NCI-H2196 treated with DMSO at 0.1 percent for 48 hours (cell line): ENCODE measurements at regions not wholly inside any gene's neighbourhood (a gene's known extent, or its start where the extent isn't known, plus 50 kb on each side); places are given as distances from the start of the nearest gene placed in this dataset.

Experiments used
- DNase-seq: peaks from one replicate; lab custom pipeline; 2025; ENCODE audit not compliant: unreplicated experiment; lab: John Stamatoyannopoulos, UW

DNA sequence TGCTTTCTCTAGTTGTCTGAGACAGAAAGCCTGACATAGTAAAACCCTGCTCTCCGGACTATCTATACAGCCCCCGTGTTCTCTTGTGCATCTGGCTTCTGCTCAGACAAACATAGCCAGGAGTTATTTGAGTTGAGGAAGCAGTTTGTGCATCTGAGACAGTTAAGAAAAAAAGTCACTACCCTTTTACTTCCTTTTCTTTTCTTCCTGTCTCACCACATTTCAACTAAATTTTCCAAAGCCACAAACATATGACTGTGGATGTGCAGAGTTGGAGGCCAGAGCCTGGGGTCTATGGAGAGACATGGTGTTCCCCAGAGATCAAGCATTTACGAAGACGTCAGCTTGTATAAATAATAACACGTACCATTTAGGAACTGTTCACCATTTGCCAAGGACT is 158.5 kb upstream of the FGGY start:
- no peak for DNase-seq

DNA sequence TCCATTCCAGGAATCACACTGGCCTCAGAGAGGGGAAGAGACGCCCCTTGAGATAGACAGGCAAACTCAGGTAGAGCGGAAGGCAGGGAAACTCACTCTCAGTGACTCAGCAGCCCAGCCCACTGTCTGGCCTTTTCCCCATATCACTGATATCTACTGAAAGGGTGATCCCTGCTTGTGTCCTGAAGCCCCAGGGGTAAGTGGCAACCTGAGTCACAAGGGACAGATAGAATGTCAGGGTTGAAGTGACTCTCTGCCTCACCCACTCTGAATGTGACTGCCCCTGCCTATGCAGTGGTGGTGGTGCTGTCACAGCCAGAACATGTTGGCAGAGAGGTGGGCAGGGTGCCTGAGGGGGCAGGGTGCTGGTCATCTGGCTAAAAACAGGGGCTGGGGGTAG is 157.5 kb upstream of the FGGY start:
- no peak for DNase-seq

DNA sequence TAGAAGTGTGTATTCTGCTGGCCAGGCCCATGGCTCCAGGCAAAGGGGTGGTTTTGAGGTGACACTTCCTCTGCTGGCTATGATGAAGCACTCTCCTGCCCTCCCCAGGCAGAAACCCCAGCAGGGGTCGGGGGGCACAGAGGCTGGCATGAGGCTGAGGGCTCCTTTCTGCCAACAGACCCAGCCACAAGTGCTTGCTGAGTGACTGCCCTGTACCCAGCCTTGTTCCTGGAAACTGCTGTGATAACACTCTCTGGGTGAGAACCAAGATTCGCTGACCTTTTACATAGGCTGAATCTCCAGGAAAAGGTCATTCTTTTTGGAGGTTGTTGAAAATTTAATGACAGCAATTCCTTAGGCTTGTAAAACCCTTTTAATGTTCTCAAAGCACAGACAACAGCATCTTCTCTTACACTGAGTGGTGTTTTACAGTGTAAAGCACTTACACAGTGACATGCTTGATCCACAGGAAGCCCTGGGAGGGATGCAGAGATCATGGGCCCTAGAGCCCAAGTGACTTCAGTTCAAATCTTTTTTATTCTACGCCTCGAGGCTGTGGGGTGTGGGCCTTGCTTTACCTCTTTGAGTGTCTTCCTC is 155.5 kb upstream of the FGGY start:
- no peak for DNase-seq

DNA sequence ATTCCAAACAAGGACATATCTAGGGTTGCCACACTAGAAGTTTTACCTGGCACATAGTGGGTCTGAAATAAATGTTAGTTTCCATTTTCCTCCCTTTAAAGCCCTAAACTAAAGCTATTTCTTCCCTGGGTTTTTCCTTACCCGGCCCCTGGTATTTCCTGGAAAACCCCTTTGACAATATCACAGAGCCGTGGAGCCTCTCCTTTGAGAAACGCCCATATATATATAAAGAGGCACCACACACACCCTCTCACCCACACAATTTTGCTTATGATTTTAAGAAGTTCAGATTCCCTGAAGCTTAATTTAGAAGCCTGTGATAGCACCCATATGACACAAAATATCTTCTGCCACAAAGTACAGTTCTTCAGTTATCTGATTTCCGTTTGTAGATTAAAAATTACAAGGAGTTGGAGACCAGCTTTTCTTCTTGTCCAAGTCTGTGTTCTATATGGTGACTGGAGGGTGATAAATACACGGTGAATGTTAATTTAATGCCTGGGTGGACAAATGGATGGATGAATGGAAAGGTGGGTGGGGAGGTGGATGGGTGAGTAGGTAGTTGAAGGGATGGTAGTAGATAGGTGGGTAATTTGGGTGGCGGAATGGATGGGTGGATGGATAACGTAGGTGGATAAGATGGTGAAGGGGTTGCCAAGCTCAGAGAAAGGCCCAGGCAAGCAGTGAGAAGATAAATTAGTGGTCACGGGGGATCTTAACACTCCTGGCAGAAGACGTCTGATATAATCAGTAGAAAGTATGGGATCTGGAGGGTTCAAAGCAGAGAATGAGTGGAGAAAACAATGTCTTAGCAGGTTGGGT is 154.4 kb upstream of the FGGY start:
- DNase-seq, result no peak

DNA sequence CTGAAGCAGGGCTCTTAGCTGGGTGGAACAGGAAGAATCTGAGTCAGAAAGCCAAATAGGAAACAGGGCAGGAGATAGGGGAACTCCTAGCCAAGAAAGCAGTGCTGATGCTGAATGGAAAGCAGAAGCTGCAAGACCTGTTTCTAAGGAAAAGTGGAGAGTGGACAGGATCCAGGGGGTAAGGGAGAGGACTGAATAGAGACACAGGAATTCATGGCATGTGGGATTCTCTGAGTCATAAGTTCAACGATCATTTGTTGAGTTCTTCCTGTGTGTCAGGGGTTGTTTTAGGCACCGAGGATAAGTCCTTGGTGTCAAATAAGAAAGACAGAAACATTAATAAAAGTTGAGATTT is 153.8 kb upstream of the FGGY start:
- DNase-seq, result no peak

DNA sequence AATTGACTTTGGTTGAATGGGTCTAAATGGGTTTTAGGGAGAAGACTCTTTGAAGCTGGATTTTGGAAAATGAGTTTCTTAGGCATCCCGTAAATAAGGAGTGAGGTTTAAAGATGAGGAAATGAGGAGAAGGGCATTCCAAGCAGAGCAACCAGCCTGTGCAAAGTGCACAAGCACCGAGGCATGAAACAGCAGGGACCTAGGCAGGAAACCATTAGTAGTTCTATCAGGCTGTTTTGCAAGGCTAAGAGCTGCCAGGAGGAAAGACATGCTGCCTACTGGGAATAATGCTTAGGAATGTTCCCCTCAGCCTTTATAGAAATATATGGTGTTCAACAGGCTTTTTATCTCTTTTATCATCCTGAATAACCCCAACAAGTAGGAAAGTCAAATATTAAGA is 153.1 kb upstream of the FGGY start:
- no peak for DNase-seq

DNA sequence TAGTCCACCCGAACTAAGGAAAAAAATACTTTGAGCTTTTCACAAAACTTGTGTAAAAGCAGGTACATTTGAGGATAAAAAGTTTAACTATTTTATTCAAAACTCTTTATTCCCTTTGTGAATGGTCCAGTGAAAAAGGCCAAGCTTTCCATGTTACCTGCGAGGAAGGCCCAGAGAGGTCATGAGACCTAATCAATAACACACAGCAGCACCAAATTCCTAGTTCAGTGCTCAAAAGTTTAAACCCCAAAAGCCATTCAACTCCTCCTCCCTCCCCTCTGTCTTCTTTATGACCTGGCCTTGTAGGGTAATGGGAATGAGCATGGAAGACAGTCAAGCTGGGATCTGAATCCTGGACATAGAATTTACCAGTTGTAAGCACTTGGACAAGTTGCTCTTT is 151.9 kb upstream of the FGGY start:
- no peak for DNase-seq

DNA sequence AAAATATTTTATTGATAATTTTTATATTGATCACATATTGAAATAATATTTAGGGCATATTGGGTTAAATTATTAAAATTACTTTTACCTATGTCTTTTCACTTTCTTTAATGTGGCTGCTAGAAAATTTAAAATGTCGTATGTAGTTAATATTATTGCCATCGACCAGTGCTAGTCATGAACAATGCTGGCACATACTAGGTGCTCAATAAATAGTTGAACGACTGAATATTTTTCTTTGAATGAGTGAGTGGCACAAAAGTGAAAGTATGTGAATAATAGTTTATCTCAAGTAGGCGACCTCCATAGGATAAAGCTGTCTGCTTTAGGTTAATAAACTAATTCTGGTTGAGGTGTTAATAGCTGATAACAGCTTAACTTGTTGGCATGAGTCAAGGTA is 150.8 kb upstream of the FGGY start:
- DNase-seq, result no peak

DNA sequence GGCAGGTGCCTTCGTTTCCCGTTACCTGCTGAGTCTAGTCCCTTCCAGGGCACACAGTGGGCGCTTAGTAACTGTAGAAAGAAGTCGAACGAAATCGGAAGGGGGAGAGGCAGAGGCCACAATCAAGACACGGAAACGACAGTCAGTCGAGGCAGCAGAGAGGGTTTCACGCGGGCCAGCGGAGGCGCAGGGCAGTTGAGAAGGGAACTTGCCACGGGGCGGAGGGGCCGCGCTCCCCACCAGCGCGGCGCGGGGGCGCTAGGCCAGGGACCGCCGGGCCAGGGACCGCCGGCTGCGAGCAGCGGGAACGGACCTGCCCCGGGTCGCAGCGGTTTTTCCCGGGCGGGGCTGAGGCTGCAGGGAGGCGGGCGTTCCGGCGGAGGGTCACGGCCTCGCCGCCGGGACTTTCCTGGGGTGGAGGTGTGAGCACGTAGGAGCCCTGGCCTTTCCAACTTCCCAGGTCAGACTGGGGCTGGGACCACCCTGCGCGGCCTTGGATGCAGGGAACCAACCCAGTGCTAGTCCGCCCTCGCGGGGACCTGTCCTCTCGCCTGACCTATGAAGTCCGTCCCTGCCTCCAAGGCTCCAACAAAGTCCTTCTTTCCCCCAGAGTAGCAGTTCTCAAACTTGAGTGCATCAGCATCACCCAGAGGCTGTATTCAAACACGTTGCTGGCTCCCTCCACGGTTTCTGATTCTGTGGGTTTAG is 150.1 kb upstream of the FGGY start:
- no peak for DNase-seq

DNA sequence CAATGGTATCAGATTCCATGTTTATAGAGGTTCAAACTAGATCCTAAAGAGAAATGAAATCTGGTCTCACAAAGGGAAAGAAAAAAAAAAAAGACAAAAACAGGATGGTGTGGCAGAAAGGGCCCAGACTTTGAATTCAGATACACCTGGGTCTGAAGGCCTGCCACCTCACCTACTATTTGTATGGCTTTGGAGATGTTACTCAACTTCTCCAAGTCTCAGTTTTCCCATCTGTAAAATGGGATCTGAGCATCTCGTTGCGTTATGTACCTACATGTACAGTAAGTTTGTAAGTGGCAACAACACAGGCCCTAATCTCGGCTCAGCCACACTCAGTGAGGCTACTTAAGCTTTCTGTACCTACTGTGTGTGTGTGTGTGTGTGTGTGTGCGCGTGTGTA is 147.5 kb upstream of the FGGY start:
- no peak for DNase-seq

DNA sequence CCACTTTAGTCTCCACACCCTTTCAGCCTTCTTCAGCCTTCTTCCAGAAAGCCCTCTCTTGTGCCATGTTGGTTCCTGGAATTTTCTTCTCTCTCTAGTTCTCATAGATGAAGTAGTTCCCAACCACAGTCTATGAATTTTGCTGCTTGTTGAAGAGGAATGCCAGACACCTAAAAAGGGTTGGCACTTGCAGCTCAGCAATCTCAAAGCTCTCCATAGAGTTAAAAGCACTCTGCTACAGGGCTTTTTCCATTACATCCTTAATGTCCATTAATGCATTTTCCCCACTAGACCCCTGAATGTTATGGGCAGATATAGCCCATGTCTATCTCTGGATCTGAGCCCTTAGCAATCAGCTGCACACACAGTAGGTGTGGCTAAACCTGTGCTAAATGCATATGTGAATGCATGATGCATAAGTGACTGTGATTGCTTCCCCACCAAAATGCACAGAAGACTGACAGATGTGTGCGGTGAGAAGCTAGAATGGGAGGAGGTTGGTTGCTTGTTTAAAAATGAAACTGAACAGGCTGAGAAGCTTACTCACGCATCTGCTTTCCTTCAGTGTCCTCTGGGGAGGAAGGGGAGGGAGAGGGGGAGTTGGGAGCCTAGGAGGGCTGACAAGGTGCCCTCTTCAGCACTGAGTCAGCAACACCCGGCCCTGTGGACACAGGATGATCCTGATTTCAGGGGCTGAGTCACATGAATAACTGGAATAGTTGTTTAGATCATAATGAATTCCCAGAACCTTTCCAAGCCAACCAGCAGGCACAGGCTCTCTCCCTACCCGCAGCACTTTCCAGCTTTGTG is 146.1 kb upstream of the FGGY start:
- no peak for DNase-seq

DNA sequence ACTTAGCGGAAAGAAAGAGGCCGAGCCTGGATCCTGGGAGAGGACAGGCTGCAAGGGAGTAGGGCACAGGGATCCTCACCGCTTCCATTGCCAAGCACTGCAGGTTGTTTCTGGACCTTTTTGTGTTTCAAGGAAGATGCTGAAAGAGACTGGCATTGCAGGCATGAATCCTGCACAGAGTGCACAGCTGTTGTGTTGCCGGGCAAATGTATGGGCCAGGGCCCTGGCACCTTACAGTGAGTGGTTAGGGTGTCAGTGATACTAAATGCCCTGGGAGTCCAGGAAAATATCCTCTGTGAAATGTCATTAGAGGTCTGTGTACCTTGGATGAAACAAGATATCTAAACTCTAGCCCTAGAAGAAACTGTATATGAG is 145.5 kb upstream of the FGGY start:
- DNase-seq, result no peak

DNA sequence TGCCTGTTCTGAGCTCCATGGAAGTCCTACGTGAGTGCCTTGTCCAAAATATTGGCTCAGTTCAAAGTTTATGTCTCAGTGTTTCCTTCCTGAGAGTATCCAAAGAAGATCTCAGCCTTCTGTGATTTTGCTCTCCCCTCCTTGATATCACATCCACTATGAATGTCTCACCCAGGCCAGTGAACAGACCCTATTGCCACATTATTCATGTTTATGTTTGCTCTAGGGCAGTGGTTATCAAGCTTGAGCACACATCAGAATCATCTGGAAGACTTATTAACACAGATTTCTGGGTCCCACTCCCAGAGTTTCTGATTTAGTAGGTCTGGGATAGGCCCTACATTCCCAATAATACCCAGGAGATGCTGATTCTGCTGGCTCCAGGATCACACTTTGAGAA is 145.0 kb upstream of the FGGY start:
- DNase-seq, result no peak

DNA sequence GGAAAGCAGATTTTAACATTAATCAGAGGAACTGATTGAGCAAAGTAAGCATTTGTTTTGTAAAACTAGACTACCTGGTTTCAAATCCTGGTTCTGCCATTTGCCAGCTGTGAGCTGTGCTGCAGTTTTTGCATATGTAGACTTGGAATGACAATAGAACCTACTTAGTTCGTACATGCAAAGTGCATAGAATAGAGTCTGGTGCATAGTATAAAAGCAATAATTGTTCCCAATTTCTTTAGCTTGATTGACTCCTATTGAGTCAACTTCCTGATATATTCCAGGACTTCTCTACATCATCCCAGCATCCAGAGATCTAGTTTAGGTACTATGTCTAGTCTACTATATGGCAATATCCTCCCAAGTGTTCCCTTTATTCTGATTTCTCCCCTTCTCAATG is 144.4 kb upstream of the FGGY start:
- no peak for DNase-seq

DNA sequence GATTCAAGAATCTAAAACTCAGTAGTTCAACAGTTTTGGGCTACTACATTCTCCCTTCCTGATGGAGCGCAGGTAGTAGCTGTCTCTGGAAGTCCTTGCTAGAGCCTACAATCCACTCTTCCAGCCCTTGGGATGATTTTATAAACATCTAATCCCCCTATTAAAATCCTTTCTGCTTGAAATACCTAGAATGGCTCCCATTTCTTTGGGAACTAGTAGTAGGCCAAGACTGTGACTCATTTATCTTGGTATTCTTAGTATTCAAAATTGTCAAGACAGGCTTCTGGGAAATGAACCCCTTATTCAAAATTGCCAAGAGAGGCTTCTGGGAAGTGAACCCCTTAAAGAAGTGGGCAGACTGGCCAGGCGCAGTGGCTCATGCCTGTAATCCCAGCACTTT is 142.5 kb upstream of the FGGY start:
- DNase-seq, result no peak

DNA sequence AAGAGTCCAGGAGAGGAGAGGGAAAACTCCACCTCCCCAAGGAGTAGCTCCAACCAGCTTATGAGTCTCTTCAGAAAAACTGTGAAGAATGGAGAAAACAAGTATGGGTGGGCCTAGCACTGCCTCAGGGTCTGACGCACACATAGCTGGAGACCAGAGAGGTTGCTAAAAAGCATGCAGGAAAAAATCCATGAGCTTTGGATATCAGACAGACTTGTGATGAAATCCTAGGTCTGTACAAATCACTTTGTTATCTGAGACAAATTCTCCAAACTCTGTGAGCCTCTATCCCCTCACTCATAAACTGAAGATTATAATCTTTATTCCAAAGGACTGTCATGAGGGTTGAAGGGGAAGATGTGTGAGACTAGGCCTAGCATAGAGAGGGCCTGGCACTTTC is 141.5 kb upstream of the FGGY start:
- DNase-seq, result no peak

DNA sequence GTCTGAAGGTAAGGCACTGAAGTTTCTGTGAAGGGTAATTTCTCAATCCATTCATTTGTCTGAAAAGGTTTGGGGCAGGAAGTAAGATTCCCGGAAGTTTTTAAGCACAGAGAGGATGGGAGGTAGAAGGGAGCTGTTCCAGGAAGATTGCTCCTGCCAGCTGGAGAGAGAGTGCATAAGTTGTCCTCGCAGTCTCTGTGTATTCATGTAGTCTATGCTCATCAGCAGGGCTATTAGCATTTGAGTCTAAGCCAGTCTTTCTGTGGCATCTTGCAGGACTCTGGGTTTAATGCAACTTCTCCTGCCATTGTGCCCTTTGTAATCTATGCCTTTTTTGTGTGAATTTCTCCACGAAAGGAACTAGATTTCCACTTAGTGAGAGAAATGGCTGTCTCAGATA is 140.8 kb upstream of the FGGY start:
- no peak for DNase-seq

DNA sequence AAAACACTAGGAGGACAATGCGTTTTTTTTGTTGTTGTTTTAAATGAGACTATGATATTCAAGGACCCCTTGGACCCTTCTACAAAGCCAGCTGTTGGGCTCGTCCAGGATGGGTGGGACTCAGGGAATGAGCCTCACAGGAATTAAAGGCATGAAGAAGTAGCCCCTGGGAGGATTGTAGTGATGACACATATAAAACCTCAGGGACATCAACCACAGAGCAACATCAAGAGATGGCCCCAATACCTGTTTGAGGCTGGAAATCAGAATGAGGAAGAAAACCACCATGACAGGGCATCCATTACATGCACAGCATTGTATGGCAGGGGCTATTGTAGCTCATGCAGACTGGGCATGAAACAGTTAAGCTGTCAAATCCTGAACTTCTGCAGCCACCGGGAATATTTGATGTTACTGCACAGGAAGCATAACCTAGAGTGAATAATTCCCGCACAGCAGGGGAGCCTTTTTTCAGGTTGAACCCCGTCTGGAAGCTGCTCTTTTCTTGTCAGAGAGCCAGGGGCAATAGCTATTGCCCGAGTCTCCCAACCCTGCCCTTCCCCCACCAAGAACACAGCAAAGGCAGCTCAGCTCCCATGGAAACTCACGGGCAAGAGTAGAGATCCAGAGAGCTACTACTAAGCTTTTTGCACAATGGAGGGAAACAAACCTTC is 140.2 kb upstream of the FGGY start:
- no peak for DNase-seq

DNA sequence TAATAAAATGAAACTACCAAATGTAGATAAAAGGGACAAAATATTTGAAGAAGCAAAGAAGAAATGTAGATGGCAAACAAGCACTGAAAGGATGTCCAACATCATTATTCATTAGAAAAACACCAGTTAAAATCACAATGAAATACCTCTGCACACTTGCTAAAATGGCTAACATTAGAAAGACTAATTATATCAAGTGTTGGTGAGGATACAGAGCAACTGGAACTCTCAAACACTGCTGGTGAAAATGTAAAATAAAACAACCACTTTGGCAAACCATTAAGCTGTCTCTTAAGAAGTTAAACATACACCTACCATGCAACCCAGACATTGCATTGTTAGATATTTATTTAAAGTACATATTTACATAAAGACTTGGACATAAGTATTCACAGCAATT is 138.6 kb upstream of the FGGY start:
- no peak for DNase-seq

DNA sequence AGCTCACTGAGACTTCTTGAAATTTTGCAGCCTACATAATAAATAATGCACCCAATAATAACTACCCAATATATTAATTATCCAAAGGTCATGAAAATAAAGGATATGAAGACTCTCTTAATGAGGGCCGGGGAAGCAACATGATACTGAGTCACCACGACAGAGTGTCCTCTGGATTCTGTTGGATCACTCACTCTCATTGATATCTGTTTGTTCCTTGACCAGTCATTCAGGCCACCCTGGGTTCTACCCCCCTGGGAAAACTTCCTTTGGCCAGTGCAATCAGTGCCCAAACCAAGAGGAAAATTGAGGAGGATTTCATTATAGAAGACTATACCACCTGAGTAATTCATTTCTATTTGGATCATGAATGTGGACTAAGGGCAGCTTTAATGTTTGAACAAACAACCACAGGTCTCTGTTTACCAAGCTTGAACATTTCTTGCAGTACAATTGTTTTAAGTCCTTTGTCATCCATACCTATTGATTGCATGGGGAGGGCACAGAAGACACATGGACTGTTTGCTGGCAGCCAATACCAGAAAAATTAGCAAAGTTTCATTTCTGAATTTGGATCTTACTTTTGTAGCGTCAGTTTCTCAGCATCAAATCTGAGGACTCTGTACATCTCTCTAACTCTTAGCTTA is 137.2 kb upstream of the FGGY start:
- no peak for DNase-seq

DNA sequence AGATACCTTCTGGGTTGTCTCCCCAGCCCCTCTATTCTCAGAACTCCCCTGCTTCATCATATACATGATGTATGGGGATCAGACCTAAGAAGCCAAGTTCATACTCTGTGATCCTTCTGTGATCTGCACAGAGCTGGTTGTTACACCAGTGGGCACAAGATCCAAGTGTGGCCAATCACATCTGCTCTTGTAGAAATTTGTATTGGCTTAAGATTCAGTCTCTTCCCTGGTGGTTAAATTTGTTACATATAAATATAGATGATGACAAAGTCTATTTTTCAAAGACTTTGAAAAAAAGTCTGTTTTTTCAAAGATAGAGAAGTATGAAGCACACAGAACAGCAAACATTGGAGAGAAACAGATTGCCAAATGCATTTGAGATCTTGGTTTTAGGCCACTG is 135.8 kb upstream of the FGGY start:
- no peak for DNase-seq
